ENCODE measurements at regions not wholly inside any gene's neighbourhood (a gene's known extent, or its start where the extent isn't known, plus 50 kb on each side); places are given as distances from the start of the nearest gene placed in this dataset.
"Not testable (repeated sequence)": the region's sequence is repeated elsewhere in the genome, so short reads cannot be mapped to it uniquely, and the experiment has no call there.

GRCh38 chr2:16346671-16347070 lies 319.0 kb downstream of the CYRIA start:
- H3K4me3 Mint-ChIP-seq (ENCODE audit: low read depth, unreplicated experiment): no peak overlapping the region
- intact Hi-C loops (cut with micrococcal nuclease; ENCODE audit: unreplicated experiment): no loop called here

GRCh38 chr2:16345231-16345630 lies 320.4 kb downstream of the CYRIA start:
- H3K27ac Mint-ChIP-seq (ENCODE audit: unreplicated experiment); DNase-seq; H3K9me3 Mint-ChIP-seq (ENCODE audit: low read depth, unreplicated experiment); H3K4me3 Mint-ChIP-seq (ENCODE audit: low read depth, unreplicated experiment); intact Hi-C loops (cut with micrococcal nuclease; ENCODE audit: unreplicated experiment); H3K27me3 Mint-ChIP-seq (ENCODE audit: unreplicated experiment); H3K4me1 Mint-ChIP-seq (ENCODE audit: low read depth, unreplicated experiment); BruUV-seq (replicated peaks); H3K36me3 Mint-ChIP-seq (ENCODE audit: insufficient read depth, unreplicated experiment): not testable (repeated sequence)
- CTCF ChIA-PET: interaction anchor here (0.6 to 0.7 kb wide), 2 partner anchors 60 to 621 kb away, joined by 4 to 5 read pairs; no protein-coding TSS in a partner anchor

More at GRCh38 chr2:16346671-16347070, 319.0 kb downstream of the CYRIA start:
- no TSS peak for BruUV-seq (replicated peaks)
- TF ChIP-seq, protein P1, sequence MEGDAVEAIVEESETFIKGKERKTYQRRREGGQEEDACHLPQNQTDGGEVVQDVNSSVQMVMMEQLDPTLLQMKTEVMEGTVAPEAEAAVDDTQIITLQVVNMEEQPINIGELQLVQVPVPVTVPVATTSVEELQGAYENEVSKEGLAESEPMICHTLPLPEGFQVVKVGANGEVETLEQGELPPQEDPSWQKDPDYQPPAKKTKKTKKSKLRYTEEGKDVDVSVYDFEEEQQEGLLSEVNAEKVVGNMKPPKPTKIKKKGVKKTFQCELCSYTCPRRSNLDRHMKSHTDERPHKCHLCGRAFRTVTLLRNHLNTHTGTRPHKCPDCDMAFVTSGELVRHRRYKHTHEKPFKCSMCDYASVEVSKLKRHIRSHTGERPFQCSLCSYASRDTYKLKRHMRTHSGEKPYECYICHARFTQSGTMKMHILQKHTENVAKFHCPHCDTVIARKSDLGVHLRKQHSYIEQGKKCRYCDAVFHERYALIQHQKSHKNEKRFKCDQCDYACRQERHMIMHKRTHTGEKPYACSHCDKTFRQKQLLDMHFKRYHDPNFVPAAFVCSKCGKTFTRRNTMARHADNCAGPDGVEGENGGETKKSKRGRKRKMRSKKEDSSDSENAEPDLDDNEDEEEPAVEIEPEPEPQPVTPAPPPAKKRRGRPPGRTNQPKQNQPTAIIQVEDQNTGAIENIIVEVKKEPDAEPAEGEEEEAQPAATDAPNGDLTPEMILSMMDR (IDR thresholded peaks at IDR 0.05; ENCODE audit: unreplicated experiment): no peak
- CTCF ChIA-PET: no interaction called here
- DNase-seq: no peak
- no peaks in the 10 kb centered on the region for H3K36me3 Mint-ChIP-seq (ENCODE audit: insufficient read depth, unreplicated experiment)
- H3K27ac Mint-ChIP-seq (ENCODE audit: unreplicated experiment): no peak overlapping the region
- no peaks in the 10 kb centered on the region for H3K27me3 Mint-ChIP-seq (ENCODE audit: unreplicated experiment)
- H3K9me3 Mint-ChIP-seq (ENCODE audit: low read depth, unreplicated experiment): peaks cover 10% of the 10 kb centered on the region
- H3K4me1 Mint-ChIP-seq (ENCODE audit: low read depth, unreplicated experiment): no peaks in the 10 kb centered on the region

GRCh38 chr2:16339206-16339605 lies 326.4 kb downstream of the CYRIA start:
- H3K27me3 Mint-ChIP-seq (ENCODE audit: unreplicated experiment): peaks cover 9% of the 10 kb centered on the region
- TF ChIP-seq, protein P1 (IDR thresholded peaks at IDR 0.05; ENCODE audit: unreplicated experiment): no peak
- DNase-seq: no peak
- H3K4me1 Mint-ChIP-seq (ENCODE audit: low read depth, unreplicated experiment): no peaks in the 10 kb centered on the region
- no peaks in the 10 kb centered on the region for H3K36me3 Mint-ChIP-seq (ENCODE audit: insufficient read depth, unreplicated experiment)
- CTCF ChIA-PET: no interaction called here
- peaks cover 2% of the 10 kb centered on the region for H3K9me3 Mint-ChIP-seq (ENCODE audit: low read depth, unreplicated experiment)
- no peak overlapping the region for H3K4me3 Mint-ChIP-seq (ENCODE audit: low read depth, unreplicated experiment)
- no TSS peak for BruUV-seq (replicated peaks)
- intact Hi-C loops (cut with micrococcal nuclease; ENCODE audit: unreplicated experiment): no loop called here
- H3K27ac Mint-ChIP-seq (ENCODE audit: unreplicated experiment): no peak overlapping the region

- Mint-ChIP-seq H3K9me3 (ENCODE audit: low read depth, unreplicated experiment) (peaks cover 2% of the 10 kb centered on the region), H3K4me1 (ENCODE audit: low read depth, unreplicated experiment) (no peaks in the 10 kb centered on the region)
- no TSS peak for BruUV-seq (replicated peaks)
Measured at GRCh38 chr2:16338026-16338425, 327.6 kb downstream of the CYRIA start.

DNA sequence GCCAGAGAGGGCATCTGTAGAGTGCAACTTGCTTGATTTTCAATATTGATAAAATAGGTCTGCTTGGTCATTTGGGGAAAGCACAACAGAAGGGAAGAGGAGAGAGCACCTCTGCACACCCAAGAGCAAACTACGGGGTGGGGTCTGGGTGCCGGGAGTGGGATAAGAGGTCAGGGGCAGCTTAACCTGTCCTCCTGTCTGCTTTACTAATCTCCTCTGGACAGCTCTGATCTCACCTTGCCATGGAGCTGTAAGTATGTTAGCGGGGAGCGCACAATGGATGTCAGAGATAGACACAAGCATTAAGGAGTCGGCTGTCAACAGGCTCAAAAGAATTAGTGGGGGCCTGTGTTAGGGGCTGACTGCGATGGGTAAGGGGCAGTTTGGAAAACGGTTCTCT lies 328.7 kb downstream of the CYRIA start:
- intact Hi-C loops (cut with micrococcal nuclease; ENCODE audit: unreplicated experiment): no loop called here
- TF ChIP-seq, protein P1 (IDR thresholded peaks at IDR 0.05; ENCODE audit: unreplicated experiment): no peak
- no TSS peak for BruUV-seq (replicated peaks)
- Mint-ChIP-seq H3K27me3 (ENCODE audit: unreplicated experiment) (peaks cover 9% of the 10 kb centered on the region), H3K9me3 (ENCODE audit: low read depth, unreplicated experiment) (peaks cover 2% of the 10 kb centered on the region), H3K27ac (ENCODE audit: unreplicated experiment) (no peak overlapping the region), H3K36me3 (ENCODE audit: insufficient read depth, unreplicated experiment) (no peaks in the 10 kb centered on the region), H3K4me3 (ENCODE audit: low read depth, unreplicated experiment) (no peak overlapping the region), H3K4me1 (ENCODE audit: low read depth, unreplicated experiment) (no peaks in the 10 kb centered on the region)
- DNase-seq: no peak
- CTCF ChIA-PET: no interaction called here

More at GRCh38 chr2:16338026-16338425, 327.6 kb downstream of the CYRIA start:
- no peak overlapping the region for H3K4me3 Mint-ChIP-seq (ENCODE audit: low read depth, unreplicated experiment)
- CTCF ChIA-PET: no interaction called here
- no peaks in the 10 kb centered on the region for H3K36me3 Mint-ChIP-seq (ENCODE audit: insufficient read depth, unreplicated experiment)
- TF ChIP-seq, protein P1 (IDR thresholded peaks at IDR 0.05; ENCODE audit: unreplicated experiment): no peak
- H3K27ac Mint-ChIP-seq (ENCODE audit: unreplicated experiment): no peak overlapping the region
- intact Hi-C loops (cut with micrococcal nuclease; ENCODE audit: unreplicated experiment): no loop called here
- no peak for DNase-seq
- peaks cover 9% of the 10 kb centered on the region for H3K27me3 Mint-ChIP-seq (ENCODE audit: unreplicated experiment)

Measured in Calu3 (cell line).